GM12878 (cell line): ENCODE measurements at regions not wholly inside any gene's neighbourhood (a gene's known extent, or its start where the extent isn't known, plus 50 kb on each side); places are given as distances from the start of the nearest gene placed in this dataset.

Experiments
- ATAC-seq: fragments of 200-7000 bp; cut with Tn5 transposase; 3 replicates; pipeline ENCODE4 v1.9.1; 2020; ENCODE audit warnings: mild to moderate bottlenecking, moderate library complexity
- BruUV-seq: library from RNA; stranded (reverse); fragments of 400-500 nt; replicated peaks from 2 replicates; lab custom pipeline; 2021; lab: Mats Ljungman, UMichigan
- CTCF ChIA-PET: fragments of 300-600 bp; sonication (Branson Sonifier 250); formaldehyde crosslinking; extraction: SDS; loops from one replicate; lab custom pipeline; 2021; ENCODE audit warnings: inconsistent platforms; lab: Yijun Ruan, JAX
- POLR2A ChIA-PET: fragments of 350-600 bp; formaldehyde crosslinking; extraction: SDS; loops from one replicate; lab custom pipeline; 2021; ENCODE audit warnings: inconsistent platforms; lab: Charles Lee
- RAD21 ChIA-PET: fragments of 300-600 bp; sonication (Branson Sonifier 250); formaldehyde crosslinking; loops from one replicate; lab custom pipeline; 2023; ENCODE audit warnings: antibody characterized with exemption; ENCODE audit not compliant: unreplicated experiment; lab: Charles Lee
- SMC1A ChIA-PET: fragments of 300-600 bp; sonication (Branson Sonifier 250); formaldehyde crosslinking; loops from one replicate; lab custom pipeline; 2023; ENCODE audit not compliant: unreplicated experiment, uncharacterized antibody; lab: Charles Lee
- DNase-seq: peaks from one replicate; pipeline ENCODE4 v3.0.0-alpha.2; 2011; ENCODE audit warnings: low read depth, low spot score
- FAIRE-seq: peaks from 3 replicates; lab custom pipeline; 2011; peaks lifted over from hg19 to GRCh38; lab: Jason Lieb, UNC
- H2AFZ ChIP-seq: 2 replicates; pipeline ENCODE4 v1.6.0; 2011; ENCODE audit warnings: low read depth, low read length, control low read depth; ENCODE audit not compliant: control insufficient read depth
- H3K27ac ChIP-seq: 2 replicates; pipeline ENCODE4 v1.5.1; 2011; ENCODE audit warnings: control low read depth; ENCODE audit not compliant: control insufficient read depth, insufficient read depth
- H3K27me3 ChIP-seq, 2 experiments: replicated peaks in 1 of 2; 2 replicates each; pipeline versions ENCODE4 v1.6.0 to v1.6.1; 2011; ENCODE audit warnings: low read length in 1 of 2; ENCODE audit not compliant: control insufficient read depth in 2 of 2, insufficient read depth in 2 of 2
- H3K36me3 ChIP-seq, 2 experiments: 2 replicates each; pipeline ENCODE4 v1.5.1; 2011; ENCODE audit warnings: low read length in 1 of 2; ENCODE audit not compliant: control insufficient read depth in 2 of 2, insufficient read depth in 2 of 2
- H3K4me1 ChIP-seq: 2 replicates; pipeline ENCODE4 v1.6.1; 2011; ENCODE audit warnings: mild to moderate bottlenecking, low read length, moderate library complexity, mixed read lengths; ENCODE audit not compliant: control insufficient read depth, insufficient read depth
- H3K4me2 ChIP-seq: 2 replicates; pipeline ENCODE4 v1.6.0; 2011; ENCODE audit warnings: control low read depth; ENCODE audit not compliant: control insufficient read depth, insufficient read depth
- H3K4me3 ChIP-seq: fragments of 200-600 bp; sonication (generic); 2 replicates; pipeline ENCODE4 v1.5.1; 2016
- H3K79me2 ChIP-seq: 2 replicates; pipeline ENCODE4 v1.6.0; 2011; ENCODE audit warnings: low read length; ENCODE audit not compliant: control insufficient read depth, insufficient read depth
- H3K9ac ChIP-seq: 2 replicates; pipeline ENCODE4 v1.8.0; 2011; ENCODE audit warnings: low read length, control low read depth, mixed read lengths; ENCODE audit not compliant: control insufficient read depth, insufficient read depth
- H3K9me3 ChIP-seq: replicated peaks from 3 replicates; pipeline ENCODE4 v1.5.1; 2011; ENCODE audit warnings: mild to moderate bottlenecking, low read length; ENCODE audit not compliant: control insufficient read depth, insufficient read depth
- H4K20me1 ChIP-seq: 2 replicates; pipeline ENCODE4 v1.6.0; 2011; ENCODE audit not compliant: control insufficient read depth, insufficient read depth
- EED ChIP-seq: sonication (generic); IDR thresholded peaks from 2 replicates; pipeline ENCODE4 v1.6.1; 2016; ENCODE audit warnings: antibody characterized with exemption, low read depth
- EP300 ChIP-seq, 2 experiments: fragments of 150-350 bp in 1 of 2; IDR thresholded peaks; 2 replicates each; pipeline ENCODE4 v1.6.1; 2011 to 2012; ENCODE audit warnings: low read depth in 2 of 2, low read length in 2 of 2, borderline replicate concordance in 1 of 2, improper control_type of control experiment in 1 of 2, inconsistent platforms in 1 of 2; ENCODE audit not compliant: control insufficient read depth in 1 of 2
- ETV6 ChIP-seq, 2 experiments: fragments of 450-650 bp in 1 of 2; IDR thresholded peaks in 1 of 2; conservative IDR thresholded peaks in 1 of 2; 2 replicates each; pipeline ENCODE4 v1.6.1; 2014; ENCODE audit warnings: antibody characterized with exemption in 1 of 2, borderline replicate concordance in 1 of 2, low read depth in 1 of 2, mild to moderate bottlenecking in 1 of 2, moderate library complexity in 1 of 2
- FOS ChIP-seq: IDR thresholded peaks from 3 replicates; pipeline ENCODE4 v1.6.1; 2011; ENCODE audit warnings: borderline replicate concordance; ENCODE audit not compliant: insufficient read length; ENCODE audit errors: extremely low read depth
- IRF3 ChIP-seq: fragments of 450-650 bp; IDR thresholded peaks from 2 replicates; pipeline ENCODE4 v1.6.1; 2014; ENCODE audit warnings: mild to moderate bottlenecking
- KDM1A ChIP-seq: fragments of 200-600 bp; sonication (generic); IDR thresholded peaks from 2 replicates; pipeline ENCODE4 v1.6.1; 2016; ENCODE audit warnings: borderline replicate concordance
- MTA3 ChIP-seq: IDR thresholded peaks from 2 replicates; pipeline ENCODE4 v1.6.1; 2012; ENCODE audit warnings: low read length, inconsistent platforms, borderline replicate concordance
- PAX5 ChIP-seq: IDR thresholded peaks from 2 replicates; pipeline ENCODE4 v1.6.1; 2011; ENCODE audit warnings: low read depth, low read length, borderline replicate concordance
- PAX8 ChIP-seq: fragments of 450-650 bp; IDR thresholded peaks from 2 replicates; pipeline ENCODE4 v1.6.1; 2017; ENCODE audit warnings: mild to moderate bottlenecking, moderate library complexity
- SIN3A ChIP-seq: IDR thresholded peaks from 2 replicates; pipeline ENCODE4 v1.6.1; 2012; ENCODE audit warnings: low read depth, low read length, improper control_type of control experiment
- SMARCA5 ChIP-seq: fragments of 450-650 bp; IDR thresholded peaks from 2 replicates; pipeline ENCODE4 v1.6.1; 2017; ENCODE audit warnings: mild to moderate bottlenecking
- SP1 ChIP-seq: IDR thresholded peaks from one replicate; pipeline ENCODE4 v1.6.1; 2011; ENCODE audit warnings: low read depth, low read length
- SUPT20H ChIP-seq: IDR thresholded peaks from 2 replicates; pipeline ENCODE4 v1.6.1; 2011; ENCODE audit warnings: low read depth, mild to moderate bottlenecking, low read length, moderate library complexity, borderline replicate concordance; ENCODE audit not compliant: control insufficient read depth
- SUZ12 ChIP-seq: fragments of 200-600 bp; sonication (generic); IDR thresholded peaks from one replicate; pipeline ENCODE4 v1.6.1; 2018; ENCODE audit warnings: antibody characterized with exemption, mild to moderate bottlenecking; ENCODE audit not compliant: unreplicated experiment
- ZNF207 ChIP-seq: fragments of 450-650 bp; IDR thresholded peaks from 2 replicates; pipeline ENCODE4 v1.6.1; 2014; ENCODE audit warnings: antibody characterized with exemption, mild to moderate bottlenecking, borderline replicate concordance
- WGBS: methylation state at CpG from one replicate; pipeline ENCODE4 v1.1.6; 2016; ENCODE audit warnings: low lambda C conversion rate; ENCODE audit not compliant: insufficient replicate concordance, insufficient coverage; ENCODE audit errors: missing lambda C conversion rate; 5-methylcytosine and 5-hydroxymethylcytosine counted together
- in situ Hi-C: fragments of 300-500 bp; cut with MboI; formaldehyde crosslinking; loops from 9 replicates; pipeline ENCODE4 v1.14.3; 2018; ENCODE audit warnings: mixed read lengths
- intact Hi-C: fragments of 100-400 bp; cut with micrococcal nuclease; formaldehyde crosslinking; loops from one replicate; pipeline ENCODE4 v1.14.2; 2022; ENCODE audit not compliant: unreplicated experiment

GRCh38 chr13:91172160-91172559 is 175.3 kb upstream of the MIR17HG start:
- Histone ChIP-seq H3K79me2 (no peaks in the 10 kb centered on the region), H3K27me3 (no peaks in the 10 kb centered on the region), H4K20me1 (no peaks in the 10 kb centered on the region), H2AFZ (no peak overlapping the region), H3K9me3 (no peaks in the 10 kb centered on the region), H3K9ac (no peak overlapping the region), H3K4me3 (no peak overlapping the region), H3K36me3 (no peaks in the 10 kb centered on the region), H3K4me2 (no peak overlapping the region), H3K4me1 (no peaks in the 10 kb centered on the region), H3K27ac (no peak overlapping the region)
- intact Hi-C loops: no loop called here
- WGBS: 29% methylated on average over 4 of the region's 4 CpGs
- SMC1A ChIA-PET: interaction anchor here (1.0 kb wide), 1 partner anchor 111 kb away, joined by 3 read pairs; no protein-coding TSS in a partner anchor
- POLR2A ChIA-PET: no interaction called here
- ATAC-seq (no peak), DNase-seq (no peak), FAIRE-seq (no peak)
- RAD21 ChIA-PET: no interaction called here
- no TSS peak for BruUV-seq
- in situ Hi-C loops: no loop called here
- no peak for TF ChIP-seq KDM1A
- TF ChIP-seq SP1: no peak
- no peak for TF ChIP-seq ETV6 (conservative IDR thresholded peaks at IDR 0.05 in 1 of 2, IDR thresholded peaks at IDR 0.05 in 1 of 2; ENCODE audit: borderline replicate concordance in 1 of 2, low read depth in 1 of 2)
- TF ChIP-seq SMARCA5: no peak
- CTCF ChIA-PET: no interaction called here

GRCh38 chr13:91174886-91175501 is 172.5 kb upstream of the MIR17HG start:
- no peaks in the 10 kb centered on the region for H3K36me3 ChIP-seq
- ChIA-PET POLR2A (no interaction called here), SMC1A (no interaction called here), RAD21 (no interaction called here), CTCF (interaction anchor here (1.4 kb wide), 1 partner anchor 10 kb away, joined by 4 read pairs; no protein-coding TSS in a partner anchor)
- no peaks in the 10 kb centered on the region for H3K79me2 ChIP-seq
- no peak overlapping the region for H3K9ac ChIP-seq
- no peaks in the 10 kb centered on the region for H3K9me3 ChIP-seq
- H3K4me3 ChIP-seq: no peak overlapping the region
- no peaks in the 10 kb centered on the region for H4K20me1 ChIP-seq
- in situ Hi-C loops (no loop called here), intact Hi-C loops (no loop called here)
- no peaks in the 10 kb centered on the region for H3K27me3 ChIP-seq
- no peak for FAIRE-seq
- no peak overlapping the region for H3K27ac ChIP-seq
- H3K4me2 ChIP-seq: no peak overlapping the region
- WGBS: 56% methylated on average over 48 of the region's 52 CpGs
- H3K4me1 ChIP-seq: no peaks in the 10 kb centered on the region
- no peak for ATAC-seq
- H2AFZ ChIP-seq: no peak overlapping the region
- no TSS peak for BruUV-seq
- TF ChIP-seq EP300 (IDR thresholded peaks at IDR 0.05; ENCODE audit: borderline replicate concordance in 1 of 2, control insufficient read depth in 1 of 2, low read depth in 2 of 2, low read length in 2 of 2) (no peak), SUPT20H (no peak), MTA3 (no peak), PAX5 (no peak), ZNF207 (no peak), IRF3 (no peak), SMARCA5 (no peak), EED (no peak), SIN3A (no peak), PAX8 (no peak), SUZ12 (no peak), FOS (no peak)
- DNase-seq: no peak
